IPS DF 19.7 (cell line): ENCODE measurements at regions not wholly inside any gene's neighbourhood (a gene's known extent, or its start where the extent isn't known, plus 50 kb on each side); places are given as distances from the start of the nearest gene placed in this dataset.
"Not testable (repeated sequence)": the region's sequence is repeated elsewhere in the genome, so short reads cannot be mapped to it uniquely, and the experiment has no call there.

Source experiments
- DNase-seq: peaks from one replicate; pipeline ENCODE4 v3.0.0-alpha.2; 2013; ENCODE audit warnings: low read depth, low spot score

DNA sequence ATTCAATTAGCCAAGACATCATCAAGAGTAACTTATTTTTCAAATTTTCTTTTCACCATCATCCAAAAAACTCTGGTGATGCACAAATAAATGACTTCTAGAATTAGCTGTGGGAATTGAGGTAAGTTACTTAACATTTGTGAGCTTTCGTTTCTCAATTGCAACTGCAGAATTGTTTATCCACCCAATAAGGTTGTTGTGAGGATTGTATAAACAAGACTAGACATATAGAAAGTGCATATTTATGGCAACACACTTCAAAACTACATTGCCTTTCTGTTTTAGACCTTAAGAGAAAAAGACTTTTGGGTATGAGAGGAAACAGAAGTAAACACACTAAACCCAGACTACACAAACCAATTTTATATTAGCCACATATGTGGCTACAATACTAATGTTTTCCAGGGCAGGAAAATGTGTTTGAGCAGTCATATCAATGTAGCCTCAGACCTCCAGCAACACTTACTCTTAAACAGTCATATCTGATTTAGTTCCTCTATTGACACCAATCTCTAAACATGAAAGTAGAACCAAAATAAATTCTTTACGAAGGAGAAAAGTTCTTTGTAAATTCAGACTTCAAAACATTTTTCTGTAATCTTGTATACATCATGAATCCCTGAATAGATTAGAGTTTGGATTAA, 488.0 kb upstream of the CYLC2 start:
- no peak for DNase-seq

DNA sequence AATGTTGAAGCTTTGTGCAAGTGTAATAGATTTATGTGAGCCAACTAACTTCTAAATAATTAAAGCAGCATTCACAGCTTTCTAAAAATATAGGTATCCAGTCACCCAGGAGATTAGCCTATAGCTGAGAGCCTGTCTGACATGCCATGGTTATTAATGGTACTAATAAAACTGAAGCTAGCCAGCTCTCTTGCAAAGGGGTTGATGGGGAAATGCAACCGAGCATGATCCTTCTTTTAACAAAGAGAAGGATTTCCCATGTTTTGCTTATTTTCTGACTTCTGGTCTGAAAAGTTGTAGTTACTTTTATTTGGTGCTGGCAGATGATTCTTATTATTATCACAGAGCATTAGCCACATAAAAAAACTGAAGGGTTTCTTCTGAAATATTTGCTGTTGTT, 488.7 kb upstream of the CYLC2 start:
- no peak for DNase-seq

DNA sequence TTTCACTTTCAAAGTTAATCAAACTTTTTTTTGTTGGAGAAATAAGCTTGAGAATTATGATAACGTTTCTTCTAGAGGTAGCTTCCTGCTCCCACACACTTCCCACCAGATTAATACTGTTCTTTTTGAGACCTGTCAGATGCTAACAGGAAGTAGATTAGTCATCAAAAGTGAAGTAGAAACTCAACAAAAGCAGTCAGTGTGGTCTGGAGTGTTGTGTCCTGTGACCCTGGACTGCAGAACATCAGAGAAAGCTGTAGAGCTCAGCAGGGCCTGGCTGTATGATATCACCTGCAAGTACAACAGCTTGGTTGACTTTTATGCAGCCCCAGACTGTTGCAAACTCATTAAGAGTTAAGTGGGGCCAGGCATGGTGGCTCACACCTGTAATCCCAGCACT, 495.7 kb upstream of the CYLC2 start:
- no peak for DNase-seq

DNA sequence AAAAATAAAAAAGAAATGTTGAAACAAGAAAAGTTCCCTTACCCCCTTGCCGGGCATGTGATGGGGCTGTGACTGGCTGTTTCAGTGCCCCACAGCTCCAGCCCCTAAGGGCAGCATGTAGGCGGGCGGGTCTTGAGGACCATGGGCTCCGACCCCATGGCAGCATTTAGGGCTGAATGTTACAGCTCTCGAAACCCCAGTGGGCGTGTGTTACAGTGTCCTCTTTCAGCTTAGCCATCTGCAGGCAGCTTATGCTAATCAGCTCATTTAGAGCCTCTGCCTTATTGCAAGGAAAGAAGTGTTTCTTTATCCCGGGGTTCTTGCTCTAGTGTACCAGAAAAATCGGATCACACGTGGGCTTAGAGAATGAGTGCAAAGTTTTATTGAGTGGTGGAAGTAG, 497.4 kb upstream of the CYLC2 start:
- no peak for DNase-seq

DNA sequence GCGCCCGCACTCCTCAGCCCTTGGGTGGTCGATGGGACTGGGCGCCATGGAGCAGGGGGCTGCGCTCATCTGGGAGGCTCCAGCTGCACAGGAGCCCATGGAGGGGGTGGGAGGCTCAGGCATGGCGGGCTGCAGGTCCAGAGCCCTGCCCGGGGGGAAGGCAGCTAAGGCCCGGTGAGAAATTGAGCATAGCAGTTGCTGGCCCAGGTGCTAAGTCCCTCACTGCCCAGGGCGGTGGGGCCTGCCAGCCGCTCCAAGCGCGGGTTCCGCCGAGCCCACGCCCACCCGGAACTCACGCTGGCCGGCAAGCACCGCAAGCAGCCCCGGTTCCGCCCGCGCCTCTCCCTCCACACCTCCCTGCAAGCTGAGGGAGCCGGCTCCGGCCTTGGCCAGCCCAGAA, 508.2 kb upstream of the CYLC2 start:
- not testable (repeated sequence) for DNase-seq

DNA sequence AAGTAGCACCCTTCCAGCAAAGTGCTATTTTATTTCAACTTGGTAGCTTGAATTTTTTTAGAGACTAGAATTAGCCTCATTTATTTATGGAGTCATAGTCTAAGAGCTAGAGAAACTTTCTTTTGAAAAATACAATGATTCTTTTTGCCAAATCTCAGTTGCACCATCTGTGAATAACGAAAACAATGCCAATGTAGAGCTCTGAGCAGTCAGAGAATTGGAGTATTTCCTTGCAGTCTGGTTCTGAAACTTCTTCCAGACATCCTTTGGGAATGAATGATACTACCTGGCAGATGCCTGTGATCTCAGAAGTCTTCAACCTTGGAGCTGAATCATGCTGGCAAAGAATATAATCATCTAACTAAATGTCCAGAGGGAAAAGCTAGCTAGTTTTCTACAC, 511.5 kb upstream of the CYLC2 start:
- no peak for DNase-seq

DNA sequence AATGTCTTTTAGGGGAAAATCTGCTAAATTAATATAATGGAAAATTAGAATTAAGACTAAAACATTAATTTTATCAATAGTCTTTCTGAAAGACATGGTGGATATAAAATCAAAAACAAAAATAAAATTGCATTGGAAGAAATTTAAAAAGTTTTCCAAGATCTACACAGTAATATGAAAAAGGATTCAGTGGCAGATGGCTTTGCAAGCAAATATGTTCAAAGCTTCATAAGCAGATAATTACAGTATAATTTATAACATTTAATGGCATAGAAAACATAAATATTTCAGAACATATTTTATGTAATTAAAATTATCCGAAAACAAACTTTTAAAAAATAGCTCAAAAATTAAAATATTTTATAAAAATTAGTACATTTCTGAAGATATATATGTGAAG, 512.4 kb upstream of the CYLC2 start:
- no peak for DNase-seq

DNA sequence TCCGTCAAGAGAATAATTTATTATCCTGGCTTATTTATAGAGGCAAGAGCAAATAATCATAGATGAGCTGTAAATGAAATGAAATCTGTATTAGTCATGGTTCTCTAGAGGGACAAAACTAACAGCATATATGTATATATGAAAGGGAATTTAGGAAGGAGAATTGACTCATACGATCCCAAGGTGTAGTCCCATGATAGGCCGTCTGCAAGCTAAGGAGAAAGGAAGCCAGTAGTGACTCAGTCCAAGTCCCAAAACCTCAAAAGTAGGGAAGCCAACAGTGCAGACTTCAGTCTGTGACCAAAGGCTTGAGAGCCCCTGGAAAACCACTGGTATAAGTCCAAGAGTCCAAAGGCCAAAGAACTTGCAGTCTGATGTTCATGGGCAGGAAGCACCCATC, 515.9 kb upstream of the CYLC2 start:
- DNase-seq, result no peak

DNA sequence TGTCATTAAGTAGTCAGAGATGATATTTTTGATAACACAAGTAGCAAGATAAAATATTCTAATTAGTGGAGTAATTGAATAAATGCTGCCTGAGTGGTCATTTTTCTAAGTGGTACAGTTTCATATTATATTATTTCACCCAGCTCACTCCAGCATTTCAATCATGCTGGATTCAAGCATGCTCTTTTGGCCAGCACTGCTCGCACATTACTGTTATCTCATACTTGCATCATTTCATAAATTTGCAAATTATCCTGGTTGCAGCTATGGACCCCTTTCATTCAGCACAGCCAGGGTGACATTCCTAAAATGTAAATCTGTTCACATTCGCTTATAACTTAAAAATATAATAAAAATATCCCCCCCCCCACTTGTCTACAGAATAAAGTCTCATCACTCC, 520.8 kb upstream of the CYLC2 start:
- DNase-seq, result no peak

DNA sequence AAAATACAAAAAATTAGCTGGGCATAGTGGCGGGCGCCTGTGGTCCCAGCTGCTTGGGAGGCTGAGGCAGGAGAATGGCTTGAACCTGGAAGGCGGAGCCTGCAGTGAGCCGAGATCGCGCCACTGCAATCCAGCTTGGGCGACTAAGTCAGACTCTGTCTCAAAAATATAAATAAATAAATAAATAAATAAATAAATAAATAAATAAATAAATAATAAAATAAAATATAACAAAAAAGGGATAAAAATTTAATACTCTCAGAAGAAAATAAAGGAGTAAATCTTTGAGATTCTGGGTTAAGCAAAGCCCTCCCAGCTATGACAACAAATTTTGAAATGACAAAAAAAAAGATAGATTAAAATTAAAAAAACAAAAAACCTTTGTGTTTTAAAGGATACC, 525.7 kb upstream of the CYLC2 start:
- not testable (repeated sequence) for DNase-seq

DNA sequence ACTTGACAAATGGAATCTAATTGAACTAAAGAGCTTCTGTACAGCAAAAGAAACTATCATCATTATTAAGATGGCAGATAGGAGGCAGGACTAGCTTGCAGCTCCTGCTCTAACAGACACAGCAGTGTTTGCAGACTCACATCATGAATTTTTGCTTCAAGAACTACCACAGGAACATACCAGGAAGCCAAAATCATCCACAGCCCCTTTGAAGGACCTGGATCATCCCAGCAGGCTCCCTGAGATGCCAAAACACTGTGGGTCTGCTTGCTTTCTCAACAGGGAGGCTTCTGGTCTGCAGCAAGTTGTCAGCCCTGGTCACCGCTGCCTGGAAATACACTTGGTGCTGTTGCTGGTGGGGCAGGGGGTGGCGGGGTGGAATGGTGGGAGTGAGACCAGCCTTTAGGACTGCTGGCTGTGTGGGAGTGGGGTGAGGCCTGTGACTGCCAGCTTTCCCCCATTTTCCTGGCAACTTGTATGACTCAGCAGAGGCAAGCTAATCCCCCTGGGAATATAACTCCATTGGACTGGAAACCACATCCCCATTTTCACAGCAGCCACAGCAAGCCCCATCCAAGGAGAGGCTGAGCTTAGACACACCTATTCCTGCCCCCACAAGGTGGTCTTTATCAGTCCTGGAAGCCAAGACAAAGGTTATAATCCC, 533.8 kb upstream of the CYLC2 start:
- DNase-seq, result no peak

DNA sequence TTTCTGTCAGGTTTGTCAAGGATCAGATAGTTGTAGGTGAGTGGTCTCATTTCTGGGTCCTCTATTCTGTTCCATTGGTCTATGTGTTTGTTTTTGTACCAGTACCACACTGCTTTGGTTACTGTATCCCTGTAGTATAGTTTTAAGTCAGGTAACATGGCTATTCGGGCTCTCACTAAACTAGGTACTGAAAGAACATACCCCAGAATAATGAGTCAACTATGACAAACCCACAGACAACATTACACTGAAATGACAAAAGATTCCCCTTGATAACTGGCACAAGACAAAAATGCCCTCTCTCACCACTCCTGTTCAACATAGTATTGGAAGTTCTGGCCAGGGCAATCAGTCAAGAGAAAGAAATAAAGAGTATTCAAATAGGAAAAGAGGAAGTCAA, 535.3 kb upstream of the CYLC2 start:
- no peak for DNase-seq

DNA sequence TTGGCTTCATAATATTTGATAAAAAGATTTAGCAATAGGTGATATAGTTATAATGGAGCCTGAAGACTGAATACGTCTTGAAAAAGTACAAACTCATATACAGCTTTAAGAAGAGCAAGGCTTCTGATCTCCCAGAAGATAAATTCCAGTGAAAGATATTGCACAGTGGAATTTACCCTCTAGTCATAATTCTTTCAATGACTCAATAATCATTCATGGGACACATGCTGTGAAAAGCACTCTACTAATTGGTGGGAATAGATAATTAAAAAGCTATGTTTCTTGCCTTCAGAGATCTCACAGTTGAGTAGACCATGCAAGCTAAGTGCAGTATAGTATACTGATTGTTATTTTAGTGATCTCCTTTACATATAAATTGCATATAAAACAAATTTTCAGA, 538.6 kb upstream of the CYLC2 start:
- DNase-seq, result no peak

DNA sequence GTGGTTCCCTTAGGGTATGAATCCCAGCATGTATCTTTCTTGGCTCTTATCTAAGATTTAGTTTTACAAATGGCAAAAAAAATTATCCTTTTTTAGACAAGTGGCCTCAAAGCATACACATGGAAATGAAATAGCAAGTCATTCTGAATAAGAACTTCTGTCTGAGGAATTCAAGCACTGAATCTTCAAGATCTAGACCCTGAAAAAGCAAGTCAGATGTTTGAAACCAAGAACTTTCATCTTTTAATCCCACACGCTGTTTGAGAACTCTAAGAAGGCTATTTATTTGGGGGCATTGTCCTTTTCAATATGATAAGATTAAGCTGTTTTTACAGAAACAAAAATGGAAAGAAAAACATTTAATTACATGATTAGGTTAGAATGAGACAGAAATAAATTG, 549.2 kb upstream of the CYLC2 start:
- DNase-seq, result no peak

DNA sequence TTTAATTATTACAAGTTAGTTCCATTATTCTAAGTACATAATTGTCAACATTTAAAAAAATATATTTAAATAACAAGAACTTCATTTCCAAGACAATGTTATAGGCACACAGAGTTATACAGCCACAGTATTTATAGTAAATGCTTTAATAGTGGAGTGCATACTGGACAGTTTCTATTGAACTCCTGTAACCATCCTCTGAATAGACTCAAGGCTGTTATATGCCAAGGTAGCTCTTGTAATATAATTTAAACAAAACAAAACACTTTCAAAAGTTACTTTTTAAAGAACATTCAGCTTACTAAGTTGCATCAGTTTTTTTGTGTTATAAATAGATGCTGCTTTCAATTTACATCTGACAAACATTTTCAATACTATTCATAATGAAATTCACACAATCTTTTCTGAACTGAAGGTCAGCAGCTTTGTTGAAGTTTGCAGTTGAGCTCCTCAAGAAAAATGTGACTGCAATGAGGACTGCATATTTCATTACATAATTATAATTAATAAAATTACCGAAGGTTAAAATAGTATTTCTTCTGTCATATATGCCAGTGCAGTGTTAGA, 549.9 kb upstream of the CYLC2 start:
- DNase-seq, result no peak

DNA sequence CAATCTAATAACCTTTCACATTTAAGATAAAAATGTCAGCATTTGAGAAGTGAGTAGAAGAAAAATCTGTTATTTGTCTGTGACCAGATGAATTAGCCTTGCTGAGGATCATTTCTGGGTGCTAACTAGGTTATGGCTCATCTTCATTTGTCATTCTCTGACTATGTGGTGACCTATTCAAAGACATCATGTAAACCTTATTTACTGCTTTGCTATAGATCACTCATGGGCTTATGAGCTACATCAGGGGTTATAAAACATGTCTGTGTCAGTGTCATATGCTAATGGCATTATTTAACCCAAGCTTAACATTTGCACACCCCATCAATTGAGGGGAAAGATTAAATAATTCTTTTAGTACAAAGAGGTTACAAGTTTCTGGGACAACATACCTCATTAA, 555.5 kb upstream of the CYLC2 start:
- no peak for DNase-seq

DNA sequence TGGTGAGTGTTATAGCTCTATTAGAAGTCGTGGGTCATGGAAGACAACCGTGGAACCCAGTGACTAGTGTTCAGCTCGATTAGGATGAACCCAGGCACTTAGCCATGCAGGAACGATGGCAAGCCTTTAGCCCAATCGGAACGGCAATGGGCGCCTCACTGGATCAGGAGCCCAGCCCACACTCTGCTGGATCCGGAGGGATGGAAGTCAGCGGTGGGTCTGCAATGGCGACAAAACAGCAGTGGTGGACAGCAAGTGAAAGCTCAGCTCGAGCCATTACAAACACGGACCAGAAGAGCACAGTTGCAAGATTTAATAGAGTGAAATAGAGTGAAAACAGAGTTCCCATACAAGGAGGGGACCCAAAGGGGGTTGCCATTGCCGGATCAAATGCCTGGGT, 558.5 kb upstream of the CYLC2 start:
- DNase-seq, result not testable (repeated sequence)

DNA sequence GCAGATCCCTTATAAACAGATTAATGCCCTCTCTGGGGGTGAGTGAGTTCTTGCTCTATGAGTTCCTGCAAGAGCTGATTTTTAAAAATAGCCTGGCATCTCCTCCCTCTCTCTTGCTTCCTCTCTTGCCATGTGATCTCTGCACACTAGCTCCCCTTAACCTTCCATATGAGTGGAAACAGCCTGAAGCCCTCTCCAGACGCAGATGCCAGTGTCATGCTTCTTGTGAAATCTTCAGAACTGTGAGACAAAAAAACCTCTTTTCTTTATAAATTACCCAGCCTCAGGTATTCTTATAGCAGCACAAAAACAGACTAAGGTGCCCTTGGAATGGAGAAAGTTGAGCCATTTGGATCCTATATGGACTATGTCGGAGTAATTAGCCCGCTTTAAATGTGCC, 559.7 kb upstream of the CYLC2 start:
- DNase-seq, result no peak

DNA sequence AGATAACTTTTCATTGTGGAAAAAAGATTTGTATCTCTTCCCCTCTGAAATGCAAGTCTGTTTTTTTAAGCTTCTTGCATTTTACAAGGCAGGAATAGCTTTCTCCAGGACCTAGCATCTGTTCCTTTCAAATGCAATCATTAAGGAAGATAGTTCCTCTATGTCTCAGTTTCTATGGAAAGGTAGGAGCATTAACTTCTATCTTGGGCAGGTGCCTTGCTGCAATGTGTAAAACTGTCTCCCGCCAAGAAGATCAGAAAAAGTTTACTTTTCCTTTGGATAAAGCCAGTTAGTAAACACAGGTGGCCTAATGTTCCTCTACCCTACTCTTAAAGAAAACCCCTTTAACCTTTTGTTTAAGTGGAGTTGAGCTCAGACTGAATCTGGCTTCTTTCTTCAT, 560.6 kb upstream of the CYLC2 start:
- DNase-seq, result no peak

DNA sequence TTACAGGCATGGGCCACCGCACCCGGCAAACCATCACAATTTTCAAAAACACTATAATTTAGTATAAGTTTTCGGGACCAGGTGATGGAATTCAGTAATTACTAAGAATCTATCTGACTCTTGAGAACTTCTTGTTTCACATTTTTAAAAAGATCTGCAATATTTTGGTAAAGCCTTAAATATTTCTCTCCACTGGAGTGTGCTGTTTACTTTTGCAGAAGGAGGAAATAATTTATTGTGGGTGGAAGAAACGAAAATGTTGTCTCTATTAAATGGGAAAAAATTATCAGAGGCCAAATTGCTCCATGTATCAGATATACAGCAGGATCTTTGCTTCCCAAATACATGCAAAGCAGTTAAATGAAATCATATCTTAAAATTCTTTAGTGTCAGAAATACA, 566.8 kb upstream of the CYLC2 start:
- no peak for DNase-seq

DNA sequence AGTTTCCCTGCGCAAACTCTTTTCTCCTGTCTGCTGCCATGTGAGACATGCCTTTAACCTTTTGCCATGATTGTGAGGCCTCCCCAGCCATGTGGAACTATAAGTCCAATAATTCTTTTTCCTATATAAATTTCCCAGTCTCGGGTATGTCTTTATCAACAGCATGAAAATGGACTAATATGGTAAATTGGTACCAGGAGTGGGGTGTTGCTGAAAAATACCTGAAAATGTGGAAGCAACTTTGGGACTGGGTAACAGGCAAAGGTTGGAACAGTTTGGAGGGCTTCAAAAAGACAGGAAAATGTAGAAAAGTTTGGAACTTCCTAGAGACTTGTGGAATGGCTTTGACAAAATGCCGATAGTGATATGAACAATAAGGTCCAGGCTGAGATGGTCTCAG, 578.9 kb upstream of the CYLC2 start:
- not testable (repeated sequence) for DNase-seq

DNA sequence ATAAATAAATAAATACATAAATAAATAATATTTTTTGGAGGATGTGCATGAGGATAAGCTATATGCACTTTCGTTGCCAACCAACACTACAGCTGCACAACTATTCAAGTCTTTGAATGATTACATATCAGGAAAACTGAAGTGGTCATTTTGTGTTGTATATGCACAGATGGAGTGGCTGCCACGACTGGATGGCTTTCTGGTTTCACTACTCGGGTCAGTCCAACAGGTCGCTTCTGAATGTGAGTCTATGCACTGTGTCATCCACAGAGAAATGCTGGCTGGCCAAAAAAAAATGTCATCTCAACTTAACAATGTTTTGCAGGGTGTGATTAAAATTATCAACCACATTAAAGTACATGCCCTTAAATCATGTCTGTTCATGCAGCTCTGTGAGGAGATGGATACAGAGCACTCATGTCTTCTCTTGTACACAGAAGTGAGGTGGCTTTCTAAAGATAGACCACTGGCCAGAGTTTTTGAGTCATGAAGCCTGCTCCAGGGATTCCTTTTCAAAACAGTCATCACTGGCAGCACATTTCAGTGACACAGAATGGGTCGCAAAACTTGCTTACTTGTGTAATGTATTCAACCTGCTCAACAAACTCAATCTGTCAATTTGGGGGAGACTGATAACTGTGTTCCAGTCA, 589.8 kb upstream of the CYLC2 start:
- no peak for DNase-seq

DNA sequence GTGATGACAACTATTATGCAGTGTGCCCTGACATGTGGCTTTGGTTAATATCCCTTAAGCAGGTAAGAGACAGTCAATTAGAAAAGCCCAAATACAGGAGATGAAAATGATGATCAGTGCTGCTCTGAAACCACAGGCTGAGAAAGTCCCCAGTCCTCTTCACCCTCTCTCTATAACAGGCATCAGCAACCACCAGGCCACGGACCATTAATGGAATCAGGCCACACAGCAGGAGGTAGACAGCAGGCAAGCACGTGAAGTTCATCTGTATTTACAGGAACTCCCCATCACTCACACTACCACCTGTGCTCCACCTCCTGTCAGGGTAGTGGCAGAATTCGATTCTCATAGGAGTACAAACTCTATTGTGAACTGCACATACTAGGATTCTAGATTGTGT, 591.6 kb upstream of the CYLC2 start:
- DNase-seq, result no peak
